ENCODE measurements at regions not wholly inside any gene's neighbourhood (a gene's known extent, or its start where the extent isn't known, plus 50 kb on each side); places are given as distances from the start of the nearest gene placed in this dataset.

- WGBS, 2 donors, result 61 to 69% methylated on average over 2 of the region's 2 CpGs
- H3K36me3 ChIP-seq, result no peaks in the 10 kb centered on the region
- H3K27me3 ChIP-seq, result no peaks in the 10 kb centered on the region
- no peaks in the 10 kb centered on the region for H3K4me1 ChIP-seq
- no peak overlapping the region for H3K4me3 ChIP-seq
- DNase-seq (ENCODE audit: low spot score in 2 of 2), result no peak
- no peak overlapping the region for H3K27ac ChIP-seq
- TF ChIP-seq POLR2A (IDR thresholded peaks at IDR 0.05), result no peak
- TF ChIP-seq CTCF (IDR thresholded peaks at IDR 0.05), result no peak
- peaks cover 0 to 14% (median 0%) of the 10 kb centered on the region in 4 donors for H3K9me3 ChIP-seq
These were observed 110.6 kb downstream of the CD164 start for GRCh38 chr6:109271622-109272021.

GRCh38 chr6:109269953-109270517 lies 112.2 kb downstream of the CD164 start:
- no peak overlapping the region for H3K4me3 ChIP-seq
- H3K27ac ChIP-seq, result no peak overlapping the region
- H3K9me3 ChIP-seq, result peaks cover 0 to 14% (median 0%) of the 10 kb centered on the region in 4 donors
- no peaks in the 10 kb centered on the region for H3K4me1 ChIP-seq
- 79 to 80% methylated on average over 1 of the region's 1 CpG for WGBS, 2 donors
- no peaks in the 10 kb centered on the region for H3K27me3 ChIP-seq
- no peaks in the 10 kb centered on the region for H3K36me3 ChIP-seq
- TF ChIP-seq EP300 (IDR thresholded peaks at IDR 0.05) (no peak), CTCF (IDR thresholded peaks at IDR 0.05) (no peak), POLR2A (IDR thresholded peaks at IDR 0.05) (no peak)
- DNase-seq (ENCODE audit: low spot score in 2 of 2), result no peak

- Histone ChIP-seq H3K36me3 (no peaks in the 10 kb centered on the region), H3K4me3 (no peak overlapping the region), H3K4me1 (no peaks in the 10 kb centered on the region), H3K27me3 (no peaks in the 10 kb centered on the region), H3K27ac (no peak overlapping the region), H3K9me3 (peaks cover 0 to 11% (median 0%) of the 10 kb centered on the region in 4 donors)
- TF ChIP-seq EP300 (IDR thresholded peaks at IDR 0.05) (no peak), CTCF (IDR thresholded peaks at IDR 0.05) (no peak), POLR2A (IDR thresholded peaks at IDR 0.05) (no peak)
- 87 to 88% methylated on average over 7 of the region's 7 CpGs for WGBS, 2 donors
- no peak for DNase-seq (ENCODE audit: low spot score in 2 of 2)
These were observed 113.2 kb downstream of the CD164 start for GRCh38 chr6:109269057-109269456.

- no peak for TF ChIP-seq CTCF (IDR thresholded peaks at IDR 0.05)
- no peak for TF ChIP-seq EP300 (IDR thresholded peaks at IDR 0.05)
- no peak for TF ChIP-seq POLR2A (IDR thresholded peaks at IDR 0.05)
- Histone ChIP-seq H3K4me3 (no peak overlapping the region), H3K9me3 (peaks cover 0 to 8% (median 0%) of the 10 kb centered on the region in 4 donors), H3K27me3 (no peaks in the 10 kb centered on the region), H3K4me1 (peaks cover 0 to 6% (median 0%) of the 10 kb centered on the region in 4 donors), H3K27ac (no peak overlapping the region), H3K36me3 (no peaks in the 10 kb centered on the region)
- 82 to 84% methylated on average over 3 of the region's 3 CpGs for WGBS, 2 donors
- DNase-seq (ENCODE audit: low spot score in 2 of 2), result no peak
These were observed 116.7 kb downstream of the CD164 start for GRCh38 chr6:109265530-109265929.

GRCh38 chr6:109263873-109264700 lies 118.2 kb downstream of the CD164 start:
- Histone ChIP-seq H3K36me3 (no peaks in the 10 kb centered on the region), H3K9me3 (peaks cover 0 to 2% (median 0%) of the 10 kb centered on the region in 4 donors), H3K27ac (no peak overlapping the region), H3K4me3 (no peak overlapping the region), H3K27me3 (no peaks in the 10 kb centered on the region), H3K4me1 (peaks cover 0 to 6% (median 0%) of the 10 kb centered on the region in 4 donors)
- DNase-seq (ENCODE audit: low spot score in 2 of 2), result no peak
- WGBS, 2 donors, result 93 to 97% methylated on average over 3 of the region's 3 CpGs
- TF ChIP-seq POLR2A (IDR thresholded peaks at IDR 0.05), result no peak
- no peak for TF ChIP-seq CTCF (IDR thresholded peaks at IDR 0.05)
- TF ChIP-seq EP300 (IDR thresholded peaks at IDR 0.05), result no peak

Measured in tibial nerve (tissue), 4 donors.